GM13977 (cell line): ENCODE measurements at regions not wholly inside any gene's neighbourhood (a gene's known extent, or its start where the extent isn't known, plus 50 kb on each side); places are given as distances from the start of the nearest gene placed in this dataset.
"Not testable (repeated sequence)": the region's sequence is repeated elsewhere in the genome, so short reads cannot be mapped to it uniquely, and the experiment has no call there.

Experiments used
- DNase-seq: peaks from one replicate; pipeline ENCODE4 v3.0.0; 2012; ENCODE audit warnings: low spot score
- CTCF ChIP-seq: IDR thresholded peaks from 2 replicates; pipeline ENCODE4 v1.5.1; 2012; ENCODE audit warnings: mild to moderate bottlenecking, control low read depth; ENCODE audit not compliant: insufficient read depth; ENCODE audit errors: extremely low read depth, missing control alignments
- in situ Hi-C: fragments of 300-500 bp; cut with MboI; formaldehyde crosslinking; loops from one replicate; pipeline ENCODE4 v1.12.0; 2022; ENCODE audit warnings: low sequenced_read_pairs, low pct_unique_long_range_greater_than_20kb, mixed read lengths, inconsistent platforms; ENCODE audit not compliant: unreplicated experiment

- in situ Hi-C loops: no loop called here
- no peak for TF ChIP-seq CTCF
- DNase-seq: no peak
Observed at GRCh38 chr2:215638687-215639086, 202.8 kb upstream of the FN1 start.

- no peak for DNase-seq
- TF ChIP-seq CTCF: no peak
- in situ Hi-C loops: no loop called here
Observed at GRCh38 chr2:215637651-215638050, 201.8 kb upstream of the FN1 start.

- DNase-seq: no peak
- in situ Hi-C loops: no loop called here
- no peak for TF ChIP-seq CTCF
Observed at GRCh38 chr2:215636816-215637215, 200.9 kb upstream of the FN1 start.

GRCh38 chr2:215635788-215636139 is 199.9 kb upstream of the FN1 start:
- no peak for DNase-seq
- TF ChIP-seq CTCF: no peak
- in situ Hi-C loops: no loop called here

- in situ Hi-C loops: no loop called here
- DNase-seq: no peak
- no peak for TF ChIP-seq CTCF
Observed at GRCh38 chr2:215635071-215635787, 199.4 kb upstream of the FN1 start.

- no peak for DNase-seq
- in situ Hi-C loops: no loop called here
- TF ChIP-seq CTCF: no peak
Observed at GRCh38 chr2:215633360-215633759, 197.5 kb upstream of the FN1 start.

- in situ Hi-C loops: no loop called here
- DNase-seq: no peak
- TF ChIP-seq CTCF: no peak
Observed at GRCh38 chr2:215631696-215632095, 195.8 kb upstream of the FN1 start.

- in situ Hi-C loops, DNase-seq: not testable (repeated sequence)
Observed at GRCh38 chr2:215630796-215631195, 194.9 kb upstream of the FN1 start.
